HL-60 (cell line): ENCODE measurements at regions not wholly inside any gene's neighbourhood (a gene's known extent, or its start where the extent isn't known, plus 50 kb on each side); places are given as distances from the start of the nearest gene placed in this dataset.

ENCODE experiments used
- DNase-seq, 2 experiments: peaks; one replicate each; pipeline ENCODE4 v3.0.0-alpha.2; 2010 to 2020; ENCODE audit warnings: low read depth in 1 of 2, low spot score in 1 of 2
- H3K27ac ChIP-seq: fragments of 250-450 bp; sonication (Bioruptor Pico); replicated peaks from 2 replicates; pipeline ENCODE4 v1.5.1; 2020; ENCODE audit warnings: mild to moderate bottlenecking, moderate library complexity
- H3K27me3 ChIP-seq: fragments of 250-450 bp; sonication (Bioruptor Pico); 2 replicates; pipeline ENCODE4 v1.5.1; 2021; ENCODE audit warnings: mild to moderate bottlenecking, moderate library complexity; ENCODE audit not compliant: insufficient read depth, poor library complexity, severe bottlenecking
- H3K4me3 ChIP-seq: replicated peaks from 2 replicates; pipeline ENCODE4 v1.5.1; 2011; ENCODE audit warnings: mild to moderate bottlenecking, control low read depth, low read length; ENCODE audit not compliant: insufficient read depth
- CTCF ChIP-seq: IDR thresholded peaks from one replicate; pipeline ENCODE4 v1.5.1; 2011; ENCODE audit warnings: low read length, control low read depth, inconsistent platforms; ENCODE audit not compliant: insufficient read depth
- GABPA ChIP-seq: IDR thresholded peaks from 2 replicates; pipeline ENCODE4 v1.6.1; 2012; ENCODE audit warnings: low read depth
- POLR2AphosphoS5 ChIP-seq: IDR thresholded peaks from 2 replicates; pipeline ENCODE4 v1.6.1; 2012; ENCODE audit warnings: low read depth
- SPI1 ChIP-seq: IDR thresholded peaks from 2 replicates; pipeline ENCODE4 v1.6.1; 2012; ENCODE audit warnings: low read depth, mild to moderate bottlenecking, borderline replicate concordance
- TF ChIP-seq, protein P1 (sequence below): IDR thresholded peaks from 2 replicates; pipeline ENCODE4 v1.6.1; 2012; ENCODE audit warnings: low read depth; ENCODE audit not compliant: insufficient replicate concordance

- Histone ChIP-seq H3K4me3 (no peak overlapping the region), H3K27me3 (peaks cover 15% of the 10 kb centered on the region), H3K27ac (no peak overlapping the region)
- TF ChIP-seq, protein P1, sequence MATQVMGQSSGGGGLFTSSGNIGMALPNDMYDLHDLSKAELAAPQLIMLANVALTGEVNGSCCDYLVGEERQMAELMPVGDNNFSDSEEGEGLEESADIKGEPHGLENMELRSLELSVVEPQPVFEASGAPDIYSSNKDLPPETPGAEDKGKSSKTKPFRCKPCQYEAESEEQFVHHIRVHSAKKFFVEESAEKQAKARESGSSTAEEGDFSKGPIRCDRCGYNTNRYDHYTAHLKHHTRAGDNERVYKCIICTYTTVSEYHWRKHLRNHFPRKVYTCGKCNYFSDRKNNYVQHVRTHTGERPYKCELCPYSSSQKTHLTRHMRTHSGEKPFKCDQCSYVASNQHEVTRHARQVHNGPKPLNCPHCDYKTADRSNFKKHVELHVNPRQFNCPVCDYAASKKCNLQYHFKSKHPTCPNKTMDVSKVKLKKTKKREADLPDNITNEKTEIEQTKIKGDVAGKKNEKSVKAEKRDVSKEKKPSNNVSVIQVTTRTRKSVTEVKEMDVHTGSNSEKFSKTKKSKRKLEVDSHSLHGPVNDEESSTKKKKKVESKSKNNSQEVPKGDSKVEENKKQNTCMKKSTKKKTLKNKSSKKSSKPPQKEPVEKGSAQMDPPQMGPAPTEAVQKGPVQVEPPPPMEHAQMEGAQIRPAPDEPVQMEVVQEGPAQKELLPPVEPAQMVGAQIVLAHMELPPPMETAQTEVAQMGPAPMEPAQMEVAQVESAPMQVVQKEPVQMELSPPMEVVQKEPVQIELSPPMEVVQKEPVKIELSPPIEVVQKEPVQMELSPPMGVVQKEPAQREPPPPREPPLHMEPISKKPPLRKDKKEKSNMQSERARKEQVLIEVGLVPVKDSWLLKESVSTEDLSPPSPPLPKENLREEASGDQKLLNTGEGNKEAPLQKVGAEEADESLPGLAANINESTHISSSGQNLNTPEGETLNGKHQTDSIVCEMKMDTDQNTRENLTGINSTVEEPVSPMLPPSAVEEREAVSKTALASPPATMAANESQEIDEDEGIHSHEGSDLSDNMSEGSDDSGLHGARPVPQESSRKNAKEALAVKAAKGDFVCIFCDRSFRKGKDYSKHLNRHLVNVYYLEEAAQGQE, result no peak
- no peak for TF ChIP-seq CTCF
- no peak for TF ChIP-seq POLR2AphosphoS5
- TF ChIP-seq GABPA, result no peak
- no peak for TF ChIP-seq SPI1
- DNase-seq, result no peak
Measured at GRCh38 chr17:77286391-77286640, 145.5 kb downstream of the SEC14L1 start.

- Histone ChIP-seq H3K27ac (no peak overlapping the region), H3K4me3 (no peak overlapping the region), H3K27me3 (peaks cover 9% of the 10 kb centered on the region)
- TF ChIP-seq SPI1 (no peak), GABPA (no peak), POLR2AphosphoS5 (no peak), CTCF (no peak)
- TF ChIP-seq, protein P1, result no peak
- DNase-seq, result no peak
Measured at GRCh38 chr17:77286641-77287431, 146.1 kb downstream of the SEC14L1 start.

DNA sequence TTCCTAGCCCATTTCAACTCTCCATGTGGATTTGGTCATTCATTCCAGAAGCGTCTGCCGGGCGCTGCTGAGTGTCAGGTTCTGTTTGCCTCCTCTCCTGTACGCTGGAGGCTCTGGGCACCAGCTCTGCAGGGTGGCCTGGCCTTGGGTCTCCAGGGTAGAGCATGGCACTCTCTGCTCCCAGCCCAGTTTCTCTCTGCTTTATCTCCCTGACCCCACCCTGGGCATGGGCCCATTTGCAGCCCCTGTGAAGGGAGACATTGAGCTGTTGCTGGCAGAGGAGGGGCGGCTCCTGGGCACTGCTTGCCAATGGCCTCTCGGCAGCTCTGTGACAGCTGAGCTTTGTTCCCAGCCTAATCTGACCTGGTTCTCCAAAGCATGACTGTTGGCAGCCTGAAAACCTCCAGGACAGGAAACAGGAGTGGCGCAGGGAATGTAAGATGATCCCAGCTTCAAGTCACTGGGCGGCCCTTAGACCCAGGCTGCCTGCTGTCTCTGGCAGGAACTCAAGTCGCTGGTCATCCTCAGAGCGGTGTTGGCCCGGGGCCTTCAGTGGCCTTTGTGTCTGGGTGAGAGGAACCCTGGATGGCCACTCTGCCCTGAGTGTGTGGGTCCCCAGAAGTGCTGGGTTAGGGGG lies 146.8 kb downstream of the SEC14L1 start:
- TF ChIP-seq SPI1, result no peak
- TF ChIP-seq POLR2AphosphoS5, result no peak
- no peak for TF ChIP-seq GABPA
- TF ChIP-seq, protein P1, result no peak
- no peak for TF ChIP-seq CTCF
- Histone ChIP-seq H3K27me3 (peaks cover 3% of the 10 kb centered on the region), H3K4me3 (no peak overlapping the region), H3K27ac (no peak overlapping the region)
- no peak for DNase-seq
